HEK293 (cell line): ENCODE measurements at regions not wholly inside any gene's neighbourhood (a gene's known extent, or its start where the extent isn't known, plus 50 kb on each side); places are given as distances from the start of the nearest gene placed in this dataset.

Source experiments
- CTCF ChIA-PET: fragments of 350-600 bp; formaldehyde crosslinking; extraction: SDS; loops from one replicate; lab custom pipeline; 2021; ENCODE audit warnings: antibody characterized with exemption; lab: Yijun Ruan, JAX
- POLR2A ChIA-PET: fragments of 300-600 bp; formaldehyde crosslinking; extraction: SDS; loops from one replicate; lab custom pipeline; 2020; ENCODE audit warnings: antibody characterized with exemption, inconsistent platforms; lab: Yijun Ruan, JAX
- H3K27ac ChIP-seq: fragments of 200-500 bp; sonication (Bioruptor generic); 2 replicates; pipeline ENCODE4 v1.5.1; 2014; ENCODE audit warnings: low read depth, low read length, control low read depth, inconsistent platforms; ENCODE audit errors: extremely low read depth
- H3K36me3 ChIP-seq, 2 experiments: fragments of 200-500 bp in 1 of 2; sonication (Bioruptor generic) in 1 of 2; 1 replicate in 1 of 2; 2 replicates in 1 of 2; pipeline ENCODE4 v1.5.1; 2014 to 2017; ENCODE audit warnings: inconsistent platforms in 2 of 2, low read length in 2 of 2; ENCODE audit not compliant: control insufficient read depth in 2 of 2, insufficient read depth in 1 of 2
- H3K4me1 ChIP-seq: fragments of 200-500 bp; sonication (Bioruptor generic); 2 replicates; pipeline ENCODE4 v1.5.1; 2014; ENCODE audit warnings: mild to moderate bottlenecking, low read length, inconsistent platforms; ENCODE audit not compliant: control insufficient read depth, insufficient read depth
- H3K4me3 ChIP-seq: 2 replicates; pipeline ENCODE4 v1.5.1; 2011; ENCODE audit warnings: low read depth, mild to moderate bottlenecking, control low read depth, low read length, moderate library complexity
- H3K9me3 ChIP-seq: fragments of 200-500 bp; sonication (Bioruptor generic); 2 replicates; pipeline ENCODE4 v1.5.1; 2014; ENCODE audit warnings: low read depth, low read length, inconsistent platforms; ENCODE audit not compliant: control insufficient read depth, insufficient read depth
- GFI1B ChIP-seq: fragments of 450-650 bp; formaldehyde crosslinking; IDR thresholded peaks from 2 replicates; pipeline ENCODE4 v1.5.1; 2016; ENCODE audit warnings: missing biosample characterization, missing genetic modification characterization
- KLF7 ChIP-seq: fragments of 450-650 bp; formaldehyde crosslinking; IDR thresholded peaks from 2 replicates; pipeline ENCODE4 v1.5.1; 2016; ENCODE audit warnings: missing biosample characterization, missing genetic modification characterization, borderline replicate concordance
- KLF9 ChIP-seq: fragments of 450-650 bp; formaldehyde crosslinking; IDR thresholded peaks from 2 replicates; pipeline ENCODE4 v1.5.1; 2016; ENCODE audit warnings: missing biosample characterization, missing genetic modification characterization, low read depth
- MZF1 ChIP-seq: fragments of 450-650 bp; formaldehyde crosslinking; IDR thresholded peaks from 2 replicates; pipeline ENCODE4 v1.5.1; 2017; ENCODE audit warnings: missing biosample characterization, missing genetic modification characterization, borderline replicate concordance
- ZBTB1 ChIP-seq: fragments of 450-650 bp; formaldehyde crosslinking; IDR thresholded peaks from 2 replicates; pipeline ENCODE4 v1.5.1; 2016; ENCODE audit warnings: missing biosample characterization, missing genetic modification characterization
- ZBTB17 ChIP-seq: fragments of 450-650 bp; formaldehyde crosslinking; IDR thresholded peaks from 2 replicates; pipeline ENCODE4 v1.5.1; 2016; ENCODE audit warnings: missing biosample characterization, missing genetic modification characterization
- ZBTB8A ChIP-seq: fragments of 450-650 bp; formaldehyde crosslinking; IDR thresholded peaks from 2 replicates; pipeline ENCODE4 v1.5.1; 2016; ENCODE audit warnings: missing biosample characterization, missing genetic modification characterization
- ZNF16 ChIP-seq: fragments of 450-650 bp; formaldehyde crosslinking; IDR thresholded peaks from 2 replicates; pipeline ENCODE4 v1.5.1; 2016; ENCODE audit warnings: low read depth, missing biosample characterization, missing genetic modification characterization
- ZNF202 ChIP-seq: fragments of 450-650 bp; formaldehyde crosslinking; IDR thresholded peaks from 2 replicates; pipeline ENCODE4 v1.5.1; 2016; ENCODE audit warnings: missing biosample characterization, missing genetic modification characterization, borderline replicate concordance
- ZNF48 ChIP-seq: fragments of 450-650 bp; formaldehyde crosslinking; IDR thresholded peaks from 2 replicates; pipeline ENCODE4 v1.5.1; 2016; ENCODE audit warnings: missing biosample characterization, missing genetic modification characterization
- ZNF549 ChIP-seq: fragments of 450-650 bp; IDR thresholded peaks from 2 replicates; pipeline ENCODE4 v1.5.1; 2018; ENCODE audit warnings: missing biosample characterization, missing genetic modification characterization, mild to moderate bottlenecking, inconsistent platforms, moderate library complexity
- ZNF555 ChIP-seq: fragments of 450-650 bp; formaldehyde crosslinking; conservative IDR thresholded peaks from 2 replicates; pipeline ENCODE4 v1.5.1; 2017; ENCODE audit warnings: missing biosample characterization, mild to moderate bottlenecking, missing genetic modification characterization, inconsistent platforms
- ZNF596 ChIP-seq: fragments of 450-650 bp; IDR thresholded peaks from 2 replicates; pipeline ENCODE4 v1.5.0; 2018; ENCODE audit warnings: missing biosample characterization, mild to moderate bottlenecking, missing genetic modification characterization, moderate library complexity
- ZNF658 ChIP-seq: fragments of 450-650 bp; formaldehyde crosslinking; IDR thresholded peaks from 2 replicates; pipeline ENCODE4; 2016; ENCODE audit warnings: missing biosample characterization, missing genetic modification characterization
- ZNF707 ChIP-seq: fragments of 450-650 bp; formaldehyde crosslinking; IDR thresholded peaks from 2 replicates; pipeline ENCODE4 v1.5.1; 2016; ENCODE audit warnings: missing biosample characterization, missing genetic modification characterization
- ZNF777 ChIP-seq: fragments of 450-650 bp; formaldehyde crosslinking; IDR thresholded peaks from 2 replicates; pipeline ENCODE4 v1.5.1; 2017; ENCODE audit warnings: missing biosample characterization, missing genetic modification characterization, borderline replicate concordance
- ZNF791 ChIP-seq: fragments of 450-650 bp; formaldehyde crosslinking; IDR thresholded peaks from 2 replicates; pipeline ENCODE4 v1.5.1; 2016; ENCODE audit warnings: missing biosample characterization, missing genetic modification characterization
- ZSCAN23 ChIP-seq: fragments of 450-650 bp; formaldehyde crosslinking; IDR thresholded peaks from 2 replicates; pipeline ENCODE4 v1.5.1; 2016; ENCODE audit warnings: missing biosample characterization, missing genetic modification characterization
- TF ChIP-seq, protein P1 (sequence below): fragments of 450-650 bp; formaldehyde crosslinking; IDR thresholded peaks from 2 replicates; pipeline ENCODE4 v1.5.1; 2016; ENCODE audit warnings: missing biosample characterization, missing genetic modification characterization

GRCh38 chr1:118786454-118787155 lies 201.5 kb downstream of the TBX15 start:
- POLR2A ChIA-PET: no interaction called here

GRCh38 chr1:118785246-118785645 lies 202.9 kb downstream of the TBX15 start:
- Histone ChIP-seq H3K4me1 (peaks cover 11% of the 10 kb centered on the region), H3K9me3 (no peaks in the 10 kb centered on the region), H3K4me3 (no peak overlapping the region)
- TF ChIP-seq ZNF777 (tag by site-specific recombination) (no peak), ZBTB17 (tag by site-specific recombination) (peak; percentile 46; the same call in 1 of the 2 replicates), ZNF202 (no peak)
- TF ChIP-seq, all 188 proteins: peak for 1
- no peak overlapping the region for H3K27ac ChIP-seq
- CTCF ChIA-PET: no interaction called here
- no peaks in the 10 kb centered on the region for H3K36me3 ChIP-seq
- POLR2A ChIA-PET: no interaction called here

More at GRCh38 chr1:118786454-118787155, 201.5 kb downstream of the TBX15 start:
- Histone ChIP-seq H3K4me1 (peaks cover 11% of the 10 kb centered on the region), H3K27ac (no peak overlapping the region), H3K9me3 (no peaks in the 10 kb centered on the region), H3K36me3 (no peaks in the 10 kb centered on the region), H3K4me3 (no peak overlapping the region)
- CTCF ChIA-PET: no interaction called here
- no peak for TF ChIP-seq KLF7
- TF ChIP-seq ZBTB8A (tag by site-specific recombination): no peak
- TF ChIP-seq ZNF658 (tag by site-specific recombination): no peak
- TF ChIP-seq, protein P1, sequence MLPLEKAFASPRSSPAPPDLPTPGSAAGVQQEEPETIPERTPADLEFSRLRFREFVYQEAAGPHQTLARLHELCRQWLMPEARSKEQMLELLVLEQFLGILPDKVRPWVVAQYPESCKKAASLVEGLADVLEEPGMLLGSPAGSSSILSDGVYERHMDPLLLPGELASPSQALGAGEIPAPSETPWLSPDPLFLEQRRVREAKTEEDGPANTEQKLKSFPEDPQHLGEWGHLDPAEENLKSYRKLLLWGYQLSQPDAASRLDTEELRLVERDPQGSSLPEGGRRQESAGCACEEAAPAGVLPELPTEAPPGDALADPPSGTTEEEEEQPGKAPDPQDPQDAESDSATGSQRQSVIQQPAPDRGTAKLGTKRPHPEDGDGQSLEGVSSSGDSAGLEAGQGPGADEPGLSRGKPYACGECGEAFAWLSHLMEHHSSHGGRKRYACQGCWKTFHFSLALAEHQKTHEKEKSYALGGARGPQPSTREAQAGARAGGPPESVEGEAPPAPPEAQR (tag by site-specific recombination): no peak
- no peak for TF ChIP-seq GFI1B (tag by site-specific recombination)
- TF ChIP-seq ZNF596 (tag by site-specific recombination): no peak
- TF ChIP-seq MZF1: no peak
- no peak for TF ChIP-seq ZNF48 (tag by site-specific recombination)
- no peak for TF ChIP-seq KLF9 (tag by site-specific recombination)
- no peak for TF ChIP-seq ZNF791 (tag by site-specific recombination)
- TF ChIP-seq ZNF16 (tag by site-specific recombination): no peak
- TF ChIP-seq ZNF549: no peak
- TF ChIP-seq ZNF707 (tag by site-specific recombination): no peak

GRCh38 chr1:118783095-118783758 lies 204.9 kb downstream of the TBX15 start:
- H3K27ac ChIP-seq: no peak overlapping the region
- TF ChIP-seq ZSCAN23 (tag by site-specific recombination) (no peak), ZBTB1 (tag by site-specific recombination) (no peak), ZNF555 (no peak)
- CTCF ChIA-PET: no interaction called here
- POLR2A ChIA-PET: no interaction called here
- H3K4me3 ChIP-seq: no peak overlapping the region
- H3K4me1 ChIP-seq: peaks cover 8% of the 10 kb centered on the region
- H3K9me3 ChIP-seq: no peaks in the 10 kb centered on the region
- no peaks in the 10 kb centered on the region for H3K36me3 ChIP-seq
